ENCODE measurements at regions not wholly inside any gene's neighbourhood (a gene's known extent, or its start where the extent isn't known, plus 50 kb on each side); places are given as distances from the start of the nearest gene placed in this dataset.

DNA sequence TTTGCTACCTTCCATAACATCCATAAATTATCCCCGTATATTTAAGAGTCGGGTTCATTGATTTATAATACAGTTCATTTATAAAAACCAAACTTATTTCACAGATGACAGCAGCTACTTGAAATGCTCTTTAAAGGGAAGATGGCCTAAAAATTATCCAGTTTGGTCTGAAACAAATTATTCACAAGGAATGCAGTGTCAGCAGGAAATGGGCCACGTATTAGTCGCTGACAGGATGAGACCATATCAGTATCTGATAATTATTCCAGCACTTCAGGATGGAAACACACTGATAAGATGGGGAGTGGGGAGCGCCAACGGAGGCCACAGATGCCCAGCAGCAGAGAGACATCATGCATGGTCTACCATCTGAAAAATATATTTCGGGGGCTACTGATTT, 60.5 kb upstream of the TMEM132D start:
- Histone ChIP-seq H2AK5ac (ENCODE audit: low read depth, low read length) (no peak overlapping the region), H2AFZ (replicated peaks; ENCODE audit: low read length, poor library complexity) (no peak overlapping the region), H3K79me1 (ENCODE audit: low read depth in 1 of 2, low read length in 2 of 2) (no peaks in the 10 kb centered on the region), H2BK120ac (ENCODE audit: low read depth, low read length) (no peak overlapping the region), H3K9me1 (ENCODE audit: insufficient read depth, low read length) (no peaks in the 10 kb centered on the region), H3K56ac (ENCODE audit: extremely low read depth, insufficient read depth, low read length) (no peak overlapping the region), H2AK9ac (replicated peaks; ENCODE audit: low read depth, low read length, poor library complexity) (no peak overlapping the region), H3K14ac (replicated peaks; ENCODE audit: low read depth, low read length) (no peak overlapping the region), H2BK5ac (ENCODE audit: low read depth, low read length, poor library complexity, severe bottlenecking) (no peak overlapping the region), H2BK15ac (ENCODE audit: low read depth, low read length) (no peak overlapping the region), H3K9me3 (ENCODE audit: control insufficient read depth, insufficient read depth, low read length) (peaks cover 22% of the 10 kb centered on the region), H4K5ac (ENCODE audit: low read depth, low read length) (no peak overlapping the region), H2BK20ac (ENCODE audit: low read depth, low read length) (no peak overlapping the region), H4K20me1 (ENCODE audit: insufficient read depth, low read length) (no peaks in the 10 kb centered on the region), H3K4me2 (ENCODE audit: low read depth, low read length) (no peak overlapping the region), H4K8ac (ENCODE audit: low read depth in 2 of 2, low read length in 2 of 2) (no peak overlapping the region), H3K4ac (ENCODE audit: low read depth, low read length) (no peak overlapping the region), H3K27me3 (ENCODE audit: control insufficient read depth, insufficient read depth, low read length) (no peaks in the 10 kb centered on the region), H3K4me1 (ENCODE audit: control insufficient read depth, insufficient read depth, low read length) (no peaks in the 10 kb centered on the region), H3K9ac (ENCODE audit: low read depth, low read length) (no peak overlapping the region), H3K4me3 (ENCODE audit: insufficient read depth, low read depth, low read length) (no peak overlapping the region), H3K23ac (ENCODE audit: low read depth, low read length) (no peak overlapping the region), H3K27ac (ENCODE audit: insufficient read depth, low read length) (no peak overlapping the region), H3K36me3 (ENCODE audit: control insufficient read depth, insufficient read depth, low read length) (no peaks in the 10 kb centered on the region), H3K18ac (ENCODE audit: low read depth, low read length) (no peak overlapping the region), H4K91ac (ENCODE audit: insufficient read depth, low read depth, low read length) (no peak overlapping the region)
- BruUV-seq (replicated peaks): no TSS peak
- TF ChIP-seq POLR2A (IDR thresholded peaks at IDR 0.05; ENCODE audit: low read depth, low read length): no peak
- no peak for TF ChIP-seq BHLHE40 (IDR thresholded peaks at IDR 0.05; ENCODE audit: low read depth, low read length)
- TF ChIP-seq MAFK (IDR thresholded peaks at IDR 0.05; ENCODE audit: low read depth, low read length): peak; percentile 87
- TF ChIP-seq, protein P1, sequence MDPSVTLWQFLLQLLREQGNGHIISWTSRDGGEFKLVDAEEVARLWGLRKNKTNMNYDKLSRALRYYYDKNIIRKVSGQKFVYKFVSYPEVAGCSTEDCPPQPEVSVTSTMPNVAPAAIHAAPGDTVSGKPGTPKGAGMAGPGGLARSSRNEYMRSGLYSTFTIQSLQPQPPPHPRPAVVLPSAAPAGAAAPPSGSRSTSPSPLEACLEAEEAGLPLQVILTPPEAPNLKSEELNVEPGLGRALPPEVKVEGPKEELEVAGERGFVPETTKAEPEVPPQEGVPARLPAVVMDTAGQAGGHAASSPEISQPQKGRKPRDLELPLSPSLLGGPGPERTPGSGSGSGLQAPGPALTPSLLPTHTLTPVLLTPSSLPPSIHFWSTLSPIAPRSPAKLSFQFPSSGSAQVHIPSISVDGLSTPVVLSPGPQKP (IDR thresholded peaks at IDR 0.05; ENCODE audit: borderline replicate concordance, low read depth, low read length): no peak
- intact Hi-C loops (cut with micrococcal nuclease) (no loop called here), dilution Hi-C loops (cut with HindIII; ENCODE audit: low sequenced_read_pairs, unreplicated experiment) (no loop called here), in situ Hi-C loops (cut with MboI; ENCODE audit: low sequenced_read_pairs) (no loop called here)
- ChIA-PET POLR2A (ENCODE audit: unreplicated experiment) (no interaction called here), CTCF (no interaction called here)
- DNase-seq: no peak
- ATAC-seq (ENCODE audit: low read depth): no peak
- no CpG with 5 or more reads among the region's 7 CpGs for WGBS, 2 experiments (ENCODE audit: extremely low coverage in 2 of 2, insufficient read length in 1 of 2)

All from IMR-90 (cell line).